ENCODE measurements at regions not wholly inside any gene's neighbourhood (a gene's known extent, or its start where the extent isn't known, plus 50 kb on each side); places are given as distances from the start of the nearest gene placed in this dataset.
A peak's percentile ranks its signal among the peaks of the same experiment; 100 is the strongest.
"Not testable (repeated sequence)": the region's sequence is repeated elsewhere in the genome, so short reads cannot be mapped to it uniquely, and the experiment has no call there.

- Histone ChIP-seq H4K8ac (ENCODE audit: low read depth, low read length) (no peak overlapping the region), H3K27ac (ENCODE audit: low read depth, low read length) (no peak overlapping the region), H3K9me3 (ENCODE audit: insufficient read depth, low read depth, low read length) (no peaks in the 10 kb centered on the region), H3K23ac (ENCODE audit: low read length) (no peak overlapping the region), H3K9ac (ENCODE audit: low read length) (no peak overlapping the region), H3K79me1 (ENCODE audit: low read length) (peaks cover 10% of the 10 kb centered on the region), H3K4me2 (ENCODE audit: low read length) (no peak overlapping the region), H4K91ac (ENCODE audit: low read depth, low read length) (peak overlapping the region; percentile 52), H3K4me1 (ENCODE audit: control insufficient read depth in 1 of 2, insufficient read depth in 2 of 2, low read length in 2 of 2) (peaks cover 16 to 20% of the 10 kb centered on the region in 2 experiments), H3K18ac (ENCODE audit: low read length) (no peak overlapping the region), H3K79me2 (ENCODE audit: control insufficient read depth, insufficient read depth, low read length, poor library complexity) (peaks cover 4% of the 10 kb centered on the region), H2AK5ac (ENCODE audit: low read length) (no peak overlapping the region), H4K12ac (ENCODE audit: low read depth, low read length) (no peak overlapping the region), H2BK5ac (ENCODE audit: low read depth, low read length, poor library complexity) (no peak overlapping the region), H3K4me3 (ENCODE audit: low read depth, low read length) (no peak overlapping the region), H2AFZ (ENCODE audit: insufficient read depth, low read length, poor library complexity) (no peak overlapping the region), H3K36me3 (ENCODE audit: control insufficient read depth in 1 of 2, insufficient read depth in 2 of 2, low read length in 2 of 2) (no peaks in the 10 kb centered on the region), H2BK12ac (ENCODE audit: low read length) (peak overlapping the region; percentile 88), H3K14ac (ENCODE audit: low read length) (no peak overlapping the region), H3K4ac (ENCODE audit: low read depth, low read length) (no peak overlapping the region), H3K27me3 (ENCODE audit: insufficient read depth, low read length) (no peaks in the 10 kb centered on the region), H2BK120ac (ENCODE audit: insufficient read depth, low read length, poor library complexity) (no peak overlapping the region)
- DNase-seq, result peak; percentile 78 to 89
- no CpG with 5 or more reads among the region's 4 CpGs for WGBS (ENCODE audit: extremely low coverage, insufficient coverage, insufficient read length)
Observed at GRCh38 chr5:56759521-56760216, 55.7 kb upstream of the MAP3K1 start.

- H4K12ac ChIP-seq (ENCODE audit: low read depth, low read length), result no peak overlapping the region
- H4K91ac ChIP-seq (ENCODE audit: low read depth, low read length), result no peak overlapping the region
- H2BK120ac ChIP-seq (ENCODE audit: insufficient read depth, low read length, poor library complexity), result no peak overlapping the region
- H3K9me3 ChIP-seq (ENCODE audit: insufficient read depth, low read depth, low read length), result no peaks in the 10 kb centered on the region
- no peak overlapping the region for H2BK12ac ChIP-seq (ENCODE audit: low read length)
- no peak overlapping the region for H3K4me2 ChIP-seq (ENCODE audit: low read length)
- H3K36me3 ChIP-seq (ENCODE audit: control insufficient read depth in 1 of 2, insufficient read depth in 2 of 2, low read length in 2 of 2), result no peaks in the 10 kb centered on the region
- no peak overlapping the region for H2BK5ac ChIP-seq (ENCODE audit: low read depth, low read length, poor library complexity)
- H3K4me1 ChIP-seq (ENCODE audit: control insufficient read depth in 1 of 2, insufficient read depth in 2 of 2, low read length in 2 of 2), result peaks cover 11 to 14% of the 10 kb centered on the region in 2 experiments
- no peak overlapping the region for H3K4ac ChIP-seq (ENCODE audit: low read depth, low read length)
- no peak overlapping the region for H3K27ac ChIP-seq (ENCODE audit: low read depth, low read length)
- H3K79me1 ChIP-seq (ENCODE audit: low read length), result peaks cover 6% of the 10 kb centered on the region
- H3K9ac ChIP-seq (ENCODE audit: low read length), result no peak overlapping the region
- no peak overlapping the region for H3K14ac ChIP-seq (ENCODE audit: low read length)
- no peak overlapping the region for H3K18ac ChIP-seq (ENCODE audit: low read length)
- H3K4me3 ChIP-seq (ENCODE audit: low read depth, low read length), result no peak overlapping the region
- H4K8ac ChIP-seq (ENCODE audit: low read depth, low read length), result no peak overlapping the region
- H3K79me2 ChIP-seq (ENCODE audit: control insufficient read depth, insufficient read depth, low read length, poor library complexity), result peaks cover 3% of the 10 kb centered on the region
- H2AFZ ChIP-seq (ENCODE audit: insufficient read depth, low read length, poor library complexity), result no peak overlapping the region
- no peaks in the 10 kb centered on the region for H3K27me3 ChIP-seq (ENCODE audit: insufficient read depth, low read length)
- H3K23ac ChIP-seq (ENCODE audit: low read length), result no peak overlapping the region
- WGBS (ENCODE audit: extremely low coverage, insufficient coverage, insufficient read length), result no CpG with 5 or more reads among the region's 5 CpGs
- peak; percentile 20 to 45 for DNase-seq
- H2AK5ac ChIP-seq (ENCODE audit: low read length), result no peak overlapping the region
Observed at GRCh38 chr5:56757077-56757476, 58.3 kb upstream of the MAP3K1 start.

GRCh38 chr5:56755036-56755555 lies 60.3 kb upstream of the MAP3K1 start:
- Histone ChIP-seq H3K4me3 (ENCODE audit: low read depth, low read length) (no peak overlapping the region), H4K8ac (ENCODE audit: low read depth, low read length) (no peak overlapping the region), H3K27me3 (ENCODE audit: insufficient read depth, low read length) (no peaks in the 10 kb centered on the region), H3K9me3 (ENCODE audit: insufficient read depth, low read depth, low read length) (no peaks in the 10 kb centered on the region), H3K36me3 (ENCODE audit: control insufficient read depth in 1 of 2, insufficient read depth in 2 of 2, low read length in 2 of 2) (no peaks in the 10 kb centered on the region), H3K79me2 (ENCODE audit: control insufficient read depth, insufficient read depth, low read length, poor library complexity) (no peaks in the 10 kb centered on the region), H3K4me2 (ENCODE audit: low read length) (no peak overlapping the region), H2BK5ac (ENCODE audit: low read depth, low read length, poor library complexity) (no peak overlapping the region), H3K4ac (ENCODE audit: low read depth, low read length) (no peak overlapping the region), H4K91ac (ENCODE audit: low read depth, low read length) (no peak overlapping the region), H4K12ac (ENCODE audit: low read depth, low read length) (no peak overlapping the region), H3K9ac (ENCODE audit: low read length) (no peak overlapping the region), H2BK120ac (ENCODE audit: insufficient read depth, low read length, poor library complexity) (no peak overlapping the region), H3K27ac (ENCODE audit: low read depth, low read length) (no peak overlapping the region), H2AFZ (ENCODE audit: insufficient read depth, low read length, poor library complexity) (no peak overlapping the region), H3K79me1 (ENCODE audit: low read length) (no peaks in the 10 kb centered on the region), H2BK12ac (ENCODE audit: low read length) (no peak overlapping the region), H3K4me1 (ENCODE audit: control insufficient read depth in 1 of 2, insufficient read depth in 2 of 2, low read length in 2 of 2) (peaks cover 7 to 8% of the 10 kb centered on the region in 2 experiments), H3K18ac (ENCODE audit: low read length) (no peak overlapping the region), H3K23ac (ENCODE audit: low read length) (no peak overlapping the region), H2AK5ac (ENCODE audit: low read length) (no peak overlapping the region), H3K14ac (ENCODE audit: low read length) (no peak overlapping the region)
- no CpG with 5 or more reads among the region's 3 CpGs for WGBS (ENCODE audit: extremely low coverage, insufficient coverage, insufficient read length)
- peak in 1 of 2 donors; percentile 21 for DNase-seq

GRCh38 chr5:56753588-56753987 lies 61.8 kb upstream of the MAP3K1 start:
- H3K23ac ChIP-seq (ENCODE audit: low read length); H3K18ac ChIP-seq (ENCODE audit: low read length); H3K79me2 ChIP-seq (ENCODE audit: control insufficient read depth, insufficient read depth, low read length, poor library complexity); H3K4me1 ChIP-seq (ENCODE audit: control insufficient read depth in 1 of 2, insufficient read depth in 2 of 2, low read length in 2 of 2); H2BK12ac ChIP-seq (ENCODE audit: low read length); H3K4me3 ChIP-seq (ENCODE audit: low read depth, low read length); H2BK5ac ChIP-seq (ENCODE audit: low read depth, low read length, poor library complexity); H2BK120ac ChIP-seq (ENCODE audit: insufficient read depth, low read length, poor library complexity); H3K9ac ChIP-seq (ENCODE audit: low read length); H3K27ac ChIP-seq (ENCODE audit: low read depth, low read length); H4K8ac ChIP-seq (ENCODE audit: low read depth, low read length); H3K36me3 ChIP-seq (ENCODE audit: control insufficient read depth in 1 of 2, insufficient read depth in 2 of 2, low read length in 2 of 2); H3K4me2 ChIP-seq (ENCODE audit: low read length); H3K14ac ChIP-seq (ENCODE audit: low read length); H3K79me1 ChIP-seq (ENCODE audit: low read length); H3K9me3 ChIP-seq (ENCODE audit: insufficient read depth, low read depth, low read length); H4K91ac ChIP-seq (ENCODE audit: low read depth, low read length); H2AFZ ChIP-seq (ENCODE audit: insufficient read depth, low read length, poor library complexity); H4K12ac ChIP-seq (ENCODE audit: low read depth, low read length); DNase-seq; H3K27me3 ChIP-seq (ENCODE audit: insufficient read depth, low read length); H2AK5ac ChIP-seq (ENCODE audit: low read length); H3K4ac ChIP-seq (ENCODE audit: low read depth, low read length): not testable (repeated sequence)
- WGBS (ENCODE audit: extremely low coverage, insufficient coverage, insufficient read length), result no CpG with 5 or more reads among the region's 5 CpGs
